Islet precursor cell (in vitro differentiated cells): ENCODE measurements at regions not wholly inside any gene's neighbourhood (a gene's known extent, or its start where the extent isn't known, plus 50 kb on each side); places are given as distances from the start of the nearest gene placed in this dataset.
A peak's percentile ranks its signal among the peaks of the same experiment; 100 is the strongest.
"Not testable (repeated sequence)": the region's sequence is repeated elsewhere in the genome, so short reads cannot be mapped to it uniquely, and the experiment has no call there.

Experiments
- DNase-seq: peaks from one replicate; pipeline ENCODE4 v3.0.0-alpha.2; 2018

- DNase-seq: no peak
These were observed 52.1 kb downstream of the CARTPT start for GRCh38 chr5:71771191-71771590.

GRCh38 chr5:71778678-71779276 lies 59.7 kb downstream of the CARTPT start:
- DNase-seq: no peak

- no peak for DNase-seq
These were observed 61.5 kb downstream of the CARTPT start for GRCh38 chr5:71780597-71780996.

GRCh38 chr5:71782393-71782770 lies 63.3 kb downstream of the CARTPT start:
- no peak for DNase-seq

- DNase-seq: peak; percentile 88
These were observed 64.0 kb downstream of the CARTPT start for GRCh38 chr5:71782771-71783770.

GRCh38 chr5:71783891-71784290 lies 64.8 kb downstream of the CARTPT start:
- peak; percentile 73 for DNase-seq

GRCh38 chr5:71786337-71787055 lies 67.4 kb downstream of the CARTPT start:
- no peak for DNase-seq

GRCh38 chr5:71788794-71789193 lies 69.7 kb downstream of the CARTPT start:
- DNase-seq: no peak

- no peak for DNase-seq
These were observed 70.7 kb downstream of the CARTPT start for GRCh38 chr5:71789746-71790145.

GRCh38 chr5:71790433-71790832 lies 71.4 kb downstream of the CARTPT start:
- no peak for DNase-seq

- DNase-seq: not testable (repeated sequence)
These were observed 73.0 kb downstream of the CARTPT start for GRCh38 chr5:71792041-71792440.

GRCh38 chr5:71794061-71794695 lies 75.1 kb downstream of the CARTPT start:
- DNase-seq: no peak

GRCh38 chr5:71802673-71803072 lies 83.6 kb downstream of the CARTPT start:
- DNase-seq: no peak

GRCh38 chr5:71806711-71807110 lies 87.6 kb downstream of the CARTPT start:
- DNase-seq: no peak

- no peak for DNase-seq
These were observed 88.8 kb downstream of the CARTPT start for GRCh38 chr5:71807909-71808308.

- DNase-seq: no peak
These were observed 90.4 kb downstream of the CARTPT start for GRCh38 chr5:71809446-71809845.

GRCh38 chr5:71810023-71810422 lies 90.9 kb downstream of the CARTPT start:
- DNase-seq: peak; percentile 71

GRCh38 chr5:71810471-71811195 lies 91.6 kb downstream of the CARTPT start:
- DNase-seq: no peak

- DNase-seq: no peak
These were observed 92.7 kb downstream of the CARTPT start for GRCh38 chr5:71811779-71812178.

GRCh38 chr5:71816307-71816706 lies 97.2 kb downstream of the CARTPT start:
- DNase-seq: no peak

GRCh38 chr5:71817891-71818290 lies 98.8 kb downstream of the CARTPT start:
- no peak for DNase-seq

GRCh38 chr5:71821029-71821428 lies 102.0 kb downstream of the CARTPT start:
- no peak for DNase-seq
